ENCODE measurements at regions not wholly inside any gene's neighbourhood (a gene's known extent, or its start where the extent isn't known, plus 50 kb on each side); places are given as distances from the start of the nearest gene placed in this dataset.
"Not testable (repeated sequence)": the region's sequence is repeated elsewhere in the genome, so short reads cannot be mapped to it uniquely, and the experiment has no call there.

DNA sequence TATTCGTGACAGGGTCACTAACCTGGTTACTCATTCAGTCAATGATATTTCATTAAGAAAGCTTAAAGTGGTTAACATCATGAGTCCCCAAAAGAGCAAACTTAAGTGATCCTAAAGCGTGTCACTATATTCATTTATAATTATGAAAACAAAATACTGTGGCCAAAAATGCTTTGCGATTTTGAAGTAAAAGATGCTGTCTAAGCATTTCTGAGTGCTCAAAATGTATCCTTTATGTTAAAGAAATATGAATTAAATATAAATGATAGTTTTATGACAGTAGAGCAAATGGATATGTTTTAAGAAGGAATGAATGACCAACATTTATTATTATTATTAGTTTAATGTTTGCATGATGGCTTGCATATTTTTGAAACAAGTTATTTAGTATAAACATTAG is 72.6 kb upstream of the CDC42EP3 start:
- intact Hi-C loops (cut with DNase I; ENCODE audit: low total_unique reads) = no loop called here
- no peaks in the 10 kb centered on the region for H3K9me3 ChIP-seq
- no peak overlapping the region for H3K27ac ChIP-seq
- H3K27me3 ChIP-seq = no peaks in the 10 kb centered on the region
- H3K36me3 ChIP-seq = no peaks in the 10 kb centered on the region
- TF ChIP-seq POLR2AphosphoS5 (IDR thresholded peaks at IDR 0.05) (no peak), POLR2A (IDR thresholded peaks at IDR 0.05) (no peak)
- TF ChIP-seq, protein P1, sequence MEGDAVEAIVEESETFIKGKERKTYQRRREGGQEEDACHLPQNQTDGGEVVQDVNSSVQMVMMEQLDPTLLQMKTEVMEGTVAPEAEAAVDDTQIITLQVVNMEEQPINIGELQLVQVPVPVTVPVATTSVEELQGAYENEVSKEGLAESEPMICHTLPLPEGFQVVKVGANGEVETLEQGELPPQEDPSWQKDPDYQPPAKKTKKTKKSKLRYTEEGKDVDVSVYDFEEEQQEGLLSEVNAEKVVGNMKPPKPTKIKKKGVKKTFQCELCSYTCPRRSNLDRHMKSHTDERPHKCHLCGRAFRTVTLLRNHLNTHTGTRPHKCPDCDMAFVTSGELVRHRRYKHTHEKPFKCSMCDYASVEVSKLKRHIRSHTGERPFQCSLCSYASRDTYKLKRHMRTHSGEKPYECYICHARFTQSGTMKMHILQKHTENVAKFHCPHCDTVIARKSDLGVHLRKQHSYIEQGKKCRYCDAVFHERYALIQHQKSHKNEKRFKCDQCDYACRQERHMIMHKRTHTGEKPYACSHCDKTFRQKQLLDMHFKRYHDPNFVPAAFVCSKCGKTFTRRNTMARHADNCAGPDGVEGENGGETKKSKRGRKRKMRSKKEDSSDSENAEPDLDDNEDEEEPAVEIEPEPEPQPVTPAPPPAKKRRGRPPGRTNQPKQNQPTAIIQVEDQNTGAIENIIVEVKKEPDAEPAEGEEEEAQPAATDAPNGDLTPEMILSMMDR (IDR thresholded peaks at IDR 0.05) = no peak
- no peaks in the 10 kb centered on the region for H3K4me1 ChIP-seq
- H3K4me3 ChIP-seq = no peak overlapping the region
- DNase-seq (ENCODE audit: low spot score in 2 of 2) = no peak

GRCh38 chr2:37744961-37745360 is 73.5 kb upstream of the CDC42EP3 start:
- H3K36me3 ChIP-seq; H3K27me3 ChIP-seq; H3K4me1 ChIP-seq; intact Hi-C loops (cut with DNase I; ENCODE audit: low total_unique reads); H3K4me3 ChIP-seq; H3K27ac ChIP-seq; DNase-seq (ENCODE audit: low spot score in 2 of 2); H3K9me3 ChIP-seq: not testable (repeated sequence)

DNA sequence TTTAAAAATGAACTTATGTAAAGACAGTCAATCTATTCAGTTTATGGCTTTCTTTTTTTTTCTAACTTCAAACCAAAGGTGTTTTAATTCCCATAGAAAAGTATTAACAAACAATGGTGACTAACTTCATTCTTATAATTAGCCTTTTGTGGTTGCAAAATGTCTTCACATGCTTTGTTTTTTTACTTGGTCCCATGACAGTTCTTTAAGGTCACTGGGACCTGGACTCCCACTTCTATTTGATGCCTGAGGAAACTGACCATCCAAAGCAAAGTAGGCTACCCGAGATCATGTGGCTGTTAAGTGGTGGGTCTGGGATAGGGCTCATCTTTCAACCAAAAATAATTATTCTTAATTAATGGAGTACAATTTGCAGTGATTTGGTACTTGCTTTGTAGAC is 74.6 kb upstream of the CDC42EP3 start:
- H3K27me3 ChIP-seq; H3K9me3 ChIP-seq; intact Hi-C loops (cut with DNase I; ENCODE audit: low total_unique reads); DNase-seq (ENCODE audit: low spot score in 2 of 2); H3K4me3 ChIP-seq; H3K4me1 ChIP-seq; H3K27ac ChIP-seq; H3K36me3 ChIP-seq: not testable (repeated sequence)

DNA sequence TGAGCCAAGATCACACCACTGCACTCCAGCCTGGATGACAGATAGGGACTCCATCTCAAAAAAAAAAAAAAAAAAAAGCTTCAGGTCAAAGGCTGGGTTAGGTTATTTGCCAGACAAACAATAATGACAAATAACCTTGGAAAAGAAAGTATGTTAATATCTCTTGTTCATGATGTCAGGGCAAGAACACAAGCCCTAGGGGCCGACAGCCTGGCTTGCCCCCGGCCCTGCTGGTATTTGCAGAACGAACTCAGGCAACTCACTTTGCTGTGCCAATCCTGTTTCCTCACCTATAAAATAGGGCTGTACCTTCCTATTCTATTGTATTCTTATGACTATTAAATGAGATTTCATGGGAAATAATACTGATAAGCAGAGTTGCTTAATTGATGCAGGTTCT is 75.4 kb upstream of the CDC42EP3 start:
- no peaks in the 10 kb centered on the region for H3K9me3 ChIP-seq
- no peak overlapping the region for H3K4me3 ChIP-seq
- no peak for DNase-seq (ENCODE audit: low spot score in 2 of 2)
- H3K27ac ChIP-seq = no peak overlapping the region
- TF ChIP-seq POLR2AphosphoS5 (IDR thresholded peaks at IDR 0.05) (no peak), POLR2A (IDR thresholded peaks at IDR 0.05) (no peak)
- TF ChIP-seq, protein P1 (IDR thresholded peaks at IDR 0.05) = no peak
- H3K36me3 ChIP-seq = no peaks in the 10 kb centered on the region
- intact Hi-C loops (cut with DNase I; ENCODE audit: low total_unique reads) = no loop called here
- no peaks in the 10 kb centered on the region for H3K4me1 ChIP-seq
- no peaks in the 10 kb centered on the region for H3K27me3 ChIP-seq

DNA sequence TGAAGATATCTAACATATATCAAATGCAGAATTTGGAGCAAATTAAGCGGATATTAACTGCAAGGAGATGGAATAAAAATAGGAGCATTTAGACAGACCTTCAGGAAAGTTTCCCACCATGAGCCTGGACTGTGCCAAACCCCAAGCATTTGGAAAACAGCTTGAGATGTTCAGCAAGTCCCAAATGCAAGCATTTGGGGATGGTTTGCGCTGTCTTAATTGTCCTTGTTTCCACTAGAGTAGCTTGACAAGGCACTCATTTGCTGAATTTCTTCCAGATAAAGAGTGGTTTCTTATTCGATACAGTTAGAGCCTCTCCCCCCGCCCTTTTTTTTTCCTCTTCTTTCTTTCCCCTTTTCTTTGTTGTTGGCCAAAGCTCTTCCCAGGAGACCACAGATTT is 77.1 kb upstream of the CDC42EP3 start:
- no peak overlapping the region for H3K27ac ChIP-seq
- no peaks in the 10 kb centered on the region for H3K9me3 ChIP-seq
- no peak for DNase-seq (ENCODE audit: low spot score in 2 of 2)
- no peak for TF ChIP-seq POLR2A (IDR thresholded peaks at IDR 0.05)
- TF ChIP-seq, protein P1 (IDR thresholded peaks at IDR 0.05) = no peak
- TF ChIP-seq POLR2AphosphoS5 (IDR thresholded peaks at IDR 0.05) = no peak
- H3K4me3 ChIP-seq = no peak overlapping the region
- H3K27me3 ChIP-seq = no peaks in the 10 kb centered on the region
- no peaks in the 10 kb centered on the region for H3K36me3 ChIP-seq
- no peaks in the 10 kb centered on the region for H3K4me1 ChIP-seq
- intact Hi-C loops (cut with DNase I; ENCODE audit: low total_unique reads) = no loop called here

DNA sequence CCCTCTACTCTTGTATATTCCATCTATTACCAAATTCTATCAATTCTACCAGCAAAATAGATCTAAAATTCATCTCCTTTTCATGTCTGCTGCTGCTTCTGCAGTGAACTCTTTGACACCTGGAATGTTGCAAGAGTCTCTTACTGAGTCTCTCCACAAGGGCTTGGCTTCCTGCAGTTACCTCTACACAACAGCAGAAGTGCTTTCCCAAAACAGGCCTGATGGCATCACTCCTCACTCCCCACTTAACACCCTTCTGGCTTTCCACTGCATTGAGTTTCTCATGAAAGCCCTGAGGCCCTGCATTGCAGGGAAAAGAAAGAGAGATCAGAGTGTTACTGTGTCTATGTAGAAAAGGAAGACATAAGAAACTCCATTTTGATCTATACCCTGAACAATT is 78.8 kb upstream of the CDC42EP3 start:
- H3K4me1 ChIP-seq; intact Hi-C loops (cut with DNase I; ENCODE audit: low total_unique reads); DNase-seq (ENCODE audit: low spot score in 2 of 2); H3K9me3 ChIP-seq; H3K36me3 ChIP-seq; H3K4me3 ChIP-seq; H3K27ac ChIP-seq; H3K27me3 ChIP-seq: not testable (repeated sequence)

DNA sequence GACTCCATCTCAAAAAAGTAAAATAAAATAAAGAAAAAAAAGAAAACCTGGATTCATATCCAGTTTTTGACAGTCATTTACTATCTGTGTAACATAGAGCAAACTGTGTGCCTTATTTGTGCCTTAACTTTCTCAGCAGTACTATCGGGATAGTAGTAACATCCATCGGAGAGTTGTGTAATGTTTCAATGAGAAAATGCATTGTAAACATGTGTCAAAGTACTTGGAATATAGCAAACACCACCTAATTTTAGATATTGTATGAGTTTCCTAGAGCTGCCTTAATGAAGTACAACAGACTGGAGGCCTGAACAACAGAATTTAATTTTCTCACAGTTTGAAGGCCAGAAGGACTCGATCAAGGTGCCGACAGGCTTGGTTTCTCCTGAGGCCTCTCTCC is 81.3 kb upstream of the CDC42EP3 start:
- Histone ChIP-seq H3K9me3 (no peaks in the 10 kb centered on the region), H3K27me3 (no peaks in the 10 kb centered on the region), H3K4me1 (no peaks in the 10 kb centered on the region), H3K36me3 (no peaks in the 10 kb centered on the region), H3K27ac (no peak overlapping the region), H3K4me3 (no peak overlapping the region)
- TF ChIP-seq POLR2AphosphoS5 (IDR thresholded peaks at IDR 0.05) = no peak
- no peak for TF ChIP-seq POLR2A (IDR thresholded peaks at IDR 0.05)
- TF ChIP-seq, protein P1 (IDR thresholded peaks at IDR 0.05) = no peak
- DNase-seq (ENCODE audit: low spot score in 2 of 2) = no peak
- intact Hi-C loops (cut with DNase I; ENCODE audit: low total_unique reads) = no loop called here
